ENCODE measurements at regions not wholly inside any gene's neighbourhood (a gene's known extent, or its start where the extent isn't known, plus 50 kb on each side); places are given as distances from the start of the nearest gene placed in this dataset.
A peak's percentile ranks its signal among the peaks of the same experiment; 100 is the strongest.
"Not testable (repeated sequence)": the region's sequence is repeated elsewhere in the genome, so short reads cannot be mapped to it uniquely, and the experiment has no call there.

DNA sequence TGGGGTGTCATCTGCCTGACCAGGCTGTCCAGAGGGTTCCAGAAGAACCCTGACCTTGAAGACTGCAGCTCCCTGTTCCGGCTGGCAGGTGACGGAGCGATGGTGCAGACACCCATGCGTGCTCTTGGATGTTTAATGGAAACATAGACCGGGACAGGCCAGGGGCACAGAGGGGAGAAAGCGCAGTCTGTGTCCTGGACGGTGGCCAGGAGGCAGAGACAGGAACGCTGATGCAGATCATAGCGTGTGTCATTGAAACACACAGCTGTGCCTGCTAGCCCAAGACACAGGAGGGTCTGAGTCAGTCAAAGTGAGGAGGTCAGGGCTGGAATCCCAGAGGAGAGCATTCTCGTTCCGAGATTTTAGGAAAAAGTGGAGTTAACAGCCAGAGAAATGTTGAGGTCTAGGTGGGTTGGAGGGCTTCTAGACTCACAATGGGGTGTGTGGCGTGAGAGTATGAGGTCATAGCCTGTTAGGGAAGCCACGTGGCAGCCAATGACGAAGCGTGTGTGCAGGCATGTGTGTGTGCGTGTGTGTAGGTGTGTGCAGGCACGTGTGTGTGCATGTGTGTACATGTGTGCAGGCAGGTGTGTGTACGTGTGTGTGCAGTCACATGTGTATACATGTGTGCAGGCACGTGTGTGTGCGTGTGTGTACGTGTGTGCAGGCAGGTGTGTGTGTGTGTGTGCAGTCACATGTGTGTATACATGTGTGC is 167.0 kb downstream of the ERMARD start:
- no peak for DNase-seq

DNA sequence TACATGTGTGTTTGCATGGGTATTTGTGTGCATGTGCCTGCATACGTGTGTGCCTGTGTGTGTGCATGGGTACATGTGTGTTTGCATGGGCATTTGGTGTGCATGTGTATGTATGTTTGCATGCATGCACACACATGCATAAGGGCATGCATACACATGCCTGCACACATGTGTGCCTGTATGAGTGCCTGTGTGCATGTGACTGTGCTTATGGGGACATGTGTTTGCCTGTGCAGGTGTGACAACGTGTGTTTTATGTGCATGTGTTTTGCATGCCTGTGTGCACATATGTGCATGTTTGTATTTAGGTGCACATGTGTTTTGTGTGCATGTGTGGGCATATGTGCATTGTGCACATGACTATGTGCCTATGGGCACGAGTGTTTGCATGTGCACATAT is 165.7 kb downstream of the ERMARD start:
- DNase-seq = no peak

DNA sequence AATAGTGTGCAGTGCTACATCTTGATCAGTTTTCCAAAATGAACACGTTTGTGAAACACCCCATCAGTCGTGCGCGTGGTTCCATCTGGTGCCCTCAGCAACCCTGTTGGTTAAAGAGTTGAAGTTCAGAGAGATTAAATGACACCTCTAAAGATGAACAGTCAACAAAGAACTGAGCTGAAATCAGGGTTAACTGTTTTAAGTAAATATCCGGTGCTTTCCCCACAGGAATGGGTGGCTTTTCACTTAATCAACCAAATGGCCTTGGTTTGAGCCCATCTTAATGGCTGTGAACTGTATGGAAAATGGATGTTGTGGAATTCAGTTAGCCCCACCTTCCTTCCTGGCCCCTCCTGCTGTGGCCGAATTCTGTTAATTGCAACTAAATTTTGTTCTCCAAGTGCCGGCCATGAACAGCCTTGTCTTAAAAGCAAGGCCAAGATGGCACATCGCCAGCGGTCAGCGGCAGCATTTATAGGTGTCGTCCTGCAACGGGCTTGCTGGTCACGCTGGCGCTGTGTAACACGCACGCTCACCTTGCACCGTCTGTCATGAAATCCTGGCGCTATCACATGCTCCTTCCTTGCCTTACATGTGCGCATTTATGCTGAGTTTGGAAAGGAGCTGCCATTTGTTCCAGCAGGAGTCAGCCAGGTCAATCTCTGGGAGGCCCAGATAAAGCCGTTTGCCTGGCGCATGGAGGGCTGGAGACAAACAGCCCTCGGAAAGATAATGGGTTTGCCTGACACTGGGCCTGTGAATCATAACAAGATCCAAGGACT is 164.5 kb downstream of the ERMARD start:
- no peak for DNase-seq

DNA sequence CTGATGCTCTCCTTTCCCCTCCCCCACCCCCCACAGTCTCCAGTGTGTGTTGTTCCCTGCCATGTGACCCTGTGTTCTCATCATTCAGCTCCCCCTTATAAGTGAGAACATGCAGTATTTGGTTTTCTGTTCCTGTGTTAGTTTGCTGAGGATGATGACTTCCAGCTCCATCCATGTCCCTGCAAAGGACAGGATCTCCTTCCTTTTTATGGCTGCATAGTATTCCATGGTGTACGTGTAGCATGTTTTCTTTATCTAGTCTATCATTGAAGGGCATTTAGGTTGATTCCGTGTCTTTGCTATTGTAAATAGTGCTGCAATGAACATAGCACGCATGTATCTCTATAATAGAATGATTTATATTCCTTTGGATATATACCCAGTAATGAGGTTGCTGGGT is 162.3 kb downstream of the ERMARD start:
- DNase-seq = not testable (repeated sequence)

DNA sequence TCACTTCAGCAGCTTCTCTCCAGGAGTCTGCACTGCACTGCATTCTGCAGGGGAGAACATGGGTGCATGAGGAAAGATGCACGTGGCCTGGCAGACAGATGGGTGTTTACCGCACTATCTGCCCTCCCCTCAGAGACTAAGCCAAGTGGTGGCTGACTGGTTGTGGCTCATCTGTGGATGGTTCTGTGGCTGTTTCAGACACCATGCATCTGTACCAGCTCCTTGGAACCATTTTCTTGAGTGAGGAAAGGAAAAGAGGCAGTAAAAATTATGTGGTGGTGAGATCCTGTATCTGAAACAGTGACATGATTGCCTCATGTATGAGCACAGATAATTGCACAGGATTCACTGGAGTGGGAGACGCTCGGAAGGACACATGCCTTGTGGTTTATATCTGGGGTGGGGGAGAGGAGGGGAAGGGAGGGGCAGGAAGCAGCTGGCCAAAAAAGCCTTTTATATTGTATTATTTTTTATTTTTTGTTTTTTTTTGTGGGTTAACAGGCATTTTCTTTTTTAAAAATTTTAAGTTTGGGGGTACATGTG is 161.7 kb downstream of the ERMARD start:
- peak; percentile 53 for DNase-seq

DNA sequence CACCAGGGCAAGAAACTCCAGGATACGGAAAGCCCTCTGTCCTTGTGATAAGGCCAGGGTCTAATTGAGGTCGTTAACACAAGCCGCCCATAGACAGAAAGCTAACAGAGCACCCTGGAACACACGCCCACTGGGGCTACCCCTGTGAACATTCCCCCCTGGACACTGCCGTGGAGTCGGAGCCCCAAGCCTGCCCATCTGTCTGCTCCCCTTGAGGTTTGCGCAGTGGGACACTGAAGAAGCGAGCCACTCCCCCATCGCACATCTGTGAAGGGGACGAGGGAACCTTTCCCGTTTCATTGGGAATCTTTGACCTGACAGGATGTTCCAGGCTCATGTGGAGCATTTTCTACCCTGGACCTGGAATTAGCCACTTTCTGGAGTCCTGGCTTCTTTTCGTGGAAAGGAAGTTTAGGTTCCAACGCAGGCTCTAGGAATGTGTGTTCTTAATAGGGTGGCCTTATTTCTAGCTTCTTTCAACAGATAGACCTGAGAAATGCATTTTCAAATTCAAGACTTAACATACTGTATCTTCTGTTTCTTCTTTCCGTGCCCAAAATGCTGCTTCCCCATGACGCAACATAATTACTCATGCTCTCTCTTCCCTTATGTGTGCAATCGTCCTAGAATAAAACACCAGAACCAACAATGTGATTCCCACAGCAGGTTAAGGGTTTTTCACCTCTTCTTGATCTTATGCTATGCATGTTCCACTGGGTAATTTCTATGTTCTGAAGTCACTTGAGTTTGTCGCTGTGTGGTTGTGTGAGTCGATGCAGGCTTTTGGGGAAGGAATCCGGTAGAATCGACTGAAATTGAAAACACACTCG is 161.1 kb downstream of the ERMARD start:
- peak; percentile 15 for DNase-seq

DNA sequence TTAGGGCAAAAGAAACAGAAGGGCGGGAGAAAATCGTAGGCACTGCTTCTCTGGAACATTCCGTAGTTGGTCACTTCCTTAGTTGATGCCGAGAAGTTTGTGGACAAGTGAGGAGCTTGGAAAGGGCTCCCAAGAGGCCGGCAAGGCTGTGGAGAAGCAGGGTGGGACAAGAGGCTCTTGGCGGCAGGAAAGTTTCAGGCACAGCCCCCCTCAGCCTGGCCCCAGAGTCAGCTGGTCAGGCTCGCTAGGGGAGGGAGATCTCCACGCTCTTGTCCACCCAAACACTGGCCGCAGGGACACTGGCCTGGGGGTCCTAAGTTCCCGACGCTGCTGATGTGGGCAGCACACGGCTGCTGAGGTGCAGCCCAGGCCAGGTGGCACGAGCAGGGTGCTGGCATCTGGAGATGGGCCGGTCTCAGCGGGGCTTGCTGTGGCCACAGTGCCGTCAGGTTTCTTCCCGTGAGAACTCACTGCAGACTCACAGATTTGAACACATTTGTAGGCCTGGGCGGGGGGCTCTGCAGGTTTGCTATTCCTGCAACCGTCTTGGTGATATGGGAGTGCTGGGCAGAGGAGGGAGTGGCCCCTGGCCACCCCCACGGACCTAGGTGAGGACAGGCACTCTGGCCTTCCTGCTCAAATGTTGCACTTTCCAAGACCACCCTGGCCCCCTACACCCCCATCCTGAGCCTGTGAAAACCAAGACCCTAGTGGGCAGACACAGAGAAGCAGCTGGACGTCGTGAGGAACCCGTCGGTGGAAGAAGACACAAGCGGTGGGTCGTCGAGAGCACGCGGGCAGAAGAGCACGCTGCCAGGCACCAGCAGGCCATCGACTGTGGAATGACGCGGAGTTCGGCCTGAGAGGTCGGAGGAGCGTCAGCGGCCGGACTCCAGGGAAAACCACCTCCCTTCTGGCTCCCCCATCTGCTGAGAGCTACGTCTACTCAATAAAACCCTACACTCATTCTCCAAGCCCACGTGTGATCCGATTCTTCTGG is 160.1 kb downstream of the ERMARD start:
- DNase-seq = no peak

DNA sequence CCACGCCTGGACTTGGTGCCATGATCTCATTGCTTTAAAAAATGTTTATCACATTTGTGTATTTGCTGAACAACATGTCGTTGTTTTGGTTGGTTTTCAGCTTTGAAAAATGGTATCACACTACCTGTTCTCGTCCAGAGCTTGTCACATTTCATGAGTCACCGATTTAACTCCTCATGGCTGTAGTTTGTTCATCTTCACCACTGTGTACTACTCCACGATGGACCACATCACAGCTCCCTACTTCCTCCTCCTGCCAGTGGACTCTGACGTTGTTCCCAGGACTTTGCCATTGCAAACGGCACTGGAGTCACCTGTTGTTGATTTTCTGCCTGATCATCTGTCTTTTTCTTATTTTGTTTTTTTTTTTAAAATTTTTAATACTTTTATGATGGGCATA is 157.7 kb downstream of the ERMARD start:
- no peak for DNase-seq

DNA sequence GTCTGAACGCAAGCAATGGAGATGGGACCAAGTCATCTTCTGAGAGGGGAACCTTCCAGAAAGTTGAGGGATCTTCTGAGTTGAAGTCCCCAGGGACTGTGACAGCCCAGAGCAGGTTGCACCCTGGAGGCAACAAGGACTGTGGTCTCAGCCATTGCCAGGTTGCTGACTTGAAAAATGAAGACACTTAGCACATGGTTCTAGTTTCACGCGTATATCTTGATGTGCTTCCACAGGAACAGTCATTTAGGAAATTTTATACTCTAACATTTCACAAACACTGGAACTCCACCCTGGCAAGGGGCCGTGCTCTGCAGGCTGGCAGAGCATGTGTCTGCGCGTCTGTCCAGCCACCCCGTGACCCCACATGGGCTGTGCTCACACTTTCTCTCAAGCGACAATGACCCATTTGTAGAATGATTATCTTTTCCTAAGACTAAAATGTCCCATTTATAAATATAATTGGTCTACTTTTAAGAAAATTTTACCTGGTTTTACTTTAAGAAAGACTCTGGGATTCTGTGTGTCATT is 157.0 kb downstream of the ERMARD start:
- DNase-seq = no peak

DNA sequence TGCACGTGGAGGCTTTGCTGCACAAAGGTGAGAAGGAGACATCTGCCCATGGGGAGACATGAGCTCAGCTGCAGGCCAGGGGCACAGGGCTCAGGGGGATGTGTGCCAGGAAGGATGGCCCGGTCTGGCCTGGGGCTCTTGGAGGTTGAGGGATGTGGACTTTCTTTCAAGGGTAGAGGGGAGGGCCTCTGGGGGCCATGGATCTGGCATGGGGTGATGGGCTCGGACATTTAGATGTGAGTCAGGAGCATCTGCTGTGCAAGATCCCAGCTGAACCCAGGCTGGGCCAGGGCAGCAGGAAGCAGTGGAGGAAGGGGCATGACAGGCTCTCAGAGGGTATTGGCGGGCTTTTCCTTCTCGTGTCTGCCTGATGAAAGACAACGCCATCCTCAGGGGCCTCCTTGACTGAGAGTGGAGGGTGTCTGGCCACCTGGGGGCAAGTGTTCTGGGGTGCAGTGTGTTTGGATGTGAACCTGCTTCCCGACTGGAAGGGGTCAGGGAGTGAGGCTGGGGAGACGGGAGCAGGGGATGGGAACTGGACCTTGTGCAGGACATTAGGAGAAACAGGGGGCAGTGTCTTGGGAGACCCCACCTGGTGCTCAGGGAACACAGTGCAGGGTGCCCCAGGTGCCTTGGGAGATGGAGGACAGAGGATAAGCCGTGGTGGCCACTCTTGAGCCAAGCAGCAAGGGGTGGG is 156.1 kb downstream of the ERMARD start:
- no peak for DNase-seq

DNA sequence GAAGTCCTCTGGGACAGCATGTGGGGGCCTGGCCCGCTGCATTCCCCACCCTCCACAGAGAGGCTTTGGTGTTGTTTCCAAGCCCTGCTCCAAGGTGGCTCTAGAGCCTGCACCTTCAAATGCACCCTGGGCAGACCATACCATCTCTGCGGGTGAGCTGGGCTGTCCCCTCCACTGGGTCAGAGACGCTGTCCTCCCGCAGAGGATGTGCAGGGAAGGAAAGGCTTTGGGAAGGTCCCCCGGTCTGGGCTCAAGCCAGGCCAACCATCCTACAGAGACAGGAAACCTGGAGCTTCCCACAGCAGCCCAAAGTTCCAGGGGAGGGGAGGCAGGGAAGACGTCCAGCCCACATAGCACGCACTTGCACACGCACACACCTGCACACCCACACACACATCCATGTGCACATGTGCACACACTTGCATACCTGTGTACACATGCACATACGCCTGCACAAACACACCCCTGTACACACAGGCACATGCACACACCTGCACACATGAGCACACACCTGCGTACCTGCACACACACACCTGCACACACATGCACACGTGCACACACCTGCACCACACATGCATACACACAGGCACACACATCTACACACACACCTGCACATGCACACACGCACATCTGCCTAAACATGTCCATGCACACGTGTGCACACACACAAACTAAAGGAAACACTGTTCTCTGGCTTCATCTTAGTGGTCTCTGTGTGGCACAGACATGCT is 155.4 kb downstream of the ERMARD start:
- no peak for DNase-seq

DNA sequence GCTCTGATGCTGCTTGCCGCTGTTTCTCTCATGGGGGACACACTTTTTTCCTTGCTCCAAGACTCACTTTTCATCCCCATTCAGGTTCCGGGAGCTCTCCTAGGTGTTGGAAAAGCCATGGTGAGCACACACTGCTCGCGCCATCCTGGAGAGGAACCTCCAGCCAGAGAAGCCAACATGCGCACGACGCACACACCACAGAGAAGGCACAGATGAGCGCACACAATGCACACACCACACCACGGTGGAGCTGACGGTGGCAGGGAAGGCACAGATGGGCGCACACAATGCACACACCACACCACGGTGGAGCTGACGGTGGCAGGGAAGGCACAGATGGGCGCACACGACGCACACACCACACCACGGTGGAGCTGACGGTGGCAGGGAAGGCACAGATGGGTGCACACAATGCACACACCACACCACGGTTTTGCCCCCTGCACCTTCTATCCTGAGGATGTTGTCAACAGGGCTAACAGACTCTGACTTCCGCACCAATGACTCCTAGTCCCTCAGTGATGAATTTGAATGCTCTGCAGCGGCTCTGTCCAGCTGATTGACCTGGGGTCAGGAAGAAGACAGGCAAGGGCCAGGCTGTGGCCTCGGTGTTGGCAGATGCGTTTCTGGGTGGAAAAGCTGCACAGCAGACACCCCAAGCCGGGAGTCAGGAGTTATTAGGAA is 154.7 kb downstream of the ERMARD start:
- DNase-seq = no peak

DNA sequence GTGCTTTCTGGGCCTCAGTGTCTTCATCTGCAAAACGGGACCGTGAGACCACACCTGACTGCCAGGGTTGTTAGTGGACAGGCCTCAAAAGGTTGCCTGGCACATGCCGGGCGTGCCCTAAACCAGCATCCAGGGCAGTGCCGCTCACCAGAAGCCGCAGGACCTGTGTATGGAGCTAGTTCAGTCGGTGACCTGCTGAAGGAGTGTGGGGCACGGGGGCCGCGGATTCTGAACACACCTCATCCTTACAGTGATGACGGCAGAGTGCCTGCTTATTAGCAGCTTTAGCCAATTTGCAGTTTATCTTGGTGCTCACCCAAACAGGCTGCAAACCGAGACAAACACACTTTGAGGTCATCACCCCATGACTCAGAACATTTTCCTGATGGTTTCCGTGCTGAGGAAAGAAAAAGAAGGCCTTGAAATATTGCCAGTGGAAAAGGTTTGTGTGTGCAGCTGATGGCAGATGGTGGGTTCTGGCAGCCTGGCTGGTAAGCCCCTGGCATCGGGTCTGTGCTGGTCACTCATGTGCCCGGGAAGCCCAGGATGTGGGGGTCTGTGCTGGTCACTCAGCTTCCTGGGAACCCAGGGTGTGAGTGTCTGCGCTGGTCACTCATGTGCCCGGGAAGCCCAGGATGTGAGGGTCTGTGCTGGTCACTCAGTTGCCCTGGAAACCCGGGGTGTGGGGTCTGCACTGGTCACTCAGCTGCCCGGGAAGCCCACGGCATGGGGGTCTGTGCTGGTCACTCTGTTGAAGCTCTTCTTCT is 153.8 kb downstream of the ERMARD start:
- DNase-seq = no peak

DNA sequence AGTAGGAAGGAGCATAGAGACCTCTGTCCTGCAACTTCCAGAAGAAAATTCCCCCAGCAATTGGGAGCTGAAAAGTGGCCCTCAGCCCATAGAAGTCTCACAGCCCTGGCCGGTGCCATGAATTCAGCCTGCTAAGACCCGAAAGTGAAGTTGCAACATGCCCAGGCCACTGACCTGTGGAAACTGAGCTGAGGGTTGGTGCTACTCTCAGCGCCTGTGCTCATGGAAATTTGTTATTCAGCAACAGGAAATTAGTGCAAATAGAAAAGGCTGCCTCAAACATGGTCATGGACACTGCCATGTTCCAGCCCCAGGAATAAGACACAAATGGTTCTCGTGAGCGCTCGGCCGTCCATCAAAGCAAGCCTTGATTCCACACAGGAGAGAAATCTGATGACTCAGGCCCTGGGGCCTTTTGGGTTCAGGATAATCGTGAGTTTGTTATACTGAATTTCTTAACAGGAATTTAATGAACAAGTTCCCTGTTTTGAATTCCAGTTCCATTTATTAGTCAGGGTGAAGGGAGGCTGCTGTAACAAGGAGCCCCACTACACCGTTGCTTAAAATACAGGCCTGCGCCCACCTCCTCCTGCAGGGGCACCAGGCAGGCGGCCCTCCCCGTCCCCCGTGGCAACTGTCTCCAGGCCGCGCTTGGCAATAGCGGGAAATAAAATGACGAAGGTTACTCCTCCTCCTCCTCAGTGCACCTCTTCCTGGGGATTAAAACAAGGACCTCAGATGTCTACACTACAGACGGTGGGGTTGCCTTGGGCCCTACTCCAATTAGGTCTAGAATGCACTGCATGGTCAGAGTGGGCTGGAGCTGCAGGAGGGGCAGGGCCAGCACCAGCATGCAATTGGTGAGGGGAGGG is 152.9 kb downstream of the ERMARD start:
- DNase-seq = no peak

DNA sequence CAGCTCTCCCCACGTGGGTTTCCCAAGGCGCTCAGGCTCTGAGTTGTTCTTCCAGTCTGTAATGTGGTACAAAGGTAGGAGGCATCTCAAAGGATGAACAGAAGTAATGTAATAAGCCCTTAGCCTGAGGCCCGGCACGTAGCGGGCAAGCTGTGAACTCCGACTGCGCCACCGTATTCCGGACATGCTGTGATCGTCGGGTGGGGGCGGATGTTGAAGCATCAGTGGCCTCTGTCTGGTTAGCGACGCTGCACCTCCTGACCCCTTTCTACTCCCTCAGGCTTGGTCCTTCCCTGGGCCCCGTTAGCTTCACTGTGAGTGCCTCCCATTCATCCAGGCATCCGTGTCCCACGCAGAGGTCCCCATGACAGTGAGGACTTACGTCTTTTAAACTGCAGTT is 151.7 kb downstream of the ERMARD start:
- no peak for DNase-seq

DNA sequence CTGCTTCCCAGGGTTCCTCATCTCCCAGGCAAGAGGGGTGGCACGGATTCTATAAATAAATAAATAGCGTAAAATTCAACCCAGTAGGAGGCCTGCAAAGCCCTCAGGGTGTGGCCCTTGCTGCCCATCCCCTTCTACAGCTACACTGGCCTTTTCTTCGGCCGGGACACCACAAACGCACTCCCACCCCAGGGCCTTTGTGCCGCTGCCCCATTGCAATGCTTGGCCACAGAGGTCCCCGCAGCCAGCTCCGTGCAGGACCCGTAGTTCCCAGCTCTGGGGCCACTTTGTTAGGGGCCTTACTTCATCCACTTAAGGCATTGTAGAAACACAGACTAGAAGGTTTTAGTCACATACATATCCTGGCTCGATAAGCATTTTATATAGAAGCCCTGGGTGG is 151.2 kb downstream of the ERMARD start:
- DNase-seq = no peak

DNA sequence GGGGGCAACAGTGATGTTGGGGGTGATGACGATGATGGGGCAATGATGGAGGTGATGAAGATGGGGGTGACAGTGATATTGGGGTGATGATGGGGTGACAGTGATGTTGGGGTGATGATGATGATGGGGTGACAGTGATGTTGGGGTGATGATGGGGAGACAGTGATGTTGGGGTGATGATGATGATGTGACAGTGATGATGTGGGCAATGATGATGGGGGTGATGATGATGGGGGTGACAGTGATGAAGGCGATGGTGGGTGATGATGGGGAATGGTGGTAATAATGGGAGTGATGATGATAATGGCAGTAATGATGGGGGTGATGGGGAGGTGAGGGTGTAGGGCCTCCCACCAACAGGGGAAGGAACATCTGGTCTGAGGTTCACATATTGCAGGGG is 150.6 kb downstream of the ERMARD start:
- no peak for DNase-seq
